ENCODE measurements at regions not wholly inside any gene's neighbourhood (a gene's known extent, or its start where the extent isn't known, plus 50 kb on each side); places are given as distances from the start of the nearest gene placed in this dataset.
"Not testable (repeated sequence)": the region's sequence is repeated elsewhere in the genome, so short reads cannot be mapped to it uniquely, and the experiment has no call there.

DNA sequence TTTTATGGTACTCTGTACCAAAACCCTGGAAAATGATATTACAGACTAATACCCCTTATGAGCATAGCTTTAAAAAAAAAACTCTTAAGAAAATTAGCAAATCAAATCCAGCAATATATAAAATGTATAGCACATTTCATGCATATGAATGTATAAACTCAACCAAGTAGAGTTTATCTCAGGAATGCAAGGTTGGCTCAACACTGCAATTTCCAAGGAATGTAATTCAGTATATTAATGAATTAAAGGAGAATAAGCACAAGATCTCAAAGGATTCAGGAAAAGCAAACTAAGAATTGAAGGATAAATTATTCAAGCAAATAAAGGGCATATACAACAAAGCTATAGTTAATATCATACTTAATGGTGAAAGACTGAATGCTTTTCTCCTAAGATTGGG lies 61.9 kb upstream of the RPL38 start:
- Histone ChIP-seq H3K27ac (ENCODE audit: low read length) (no peak overlapping the region), H3K36me3 (ENCODE audit: control insufficient read depth, insufficient read depth, low read length) (no peaks in the 10 kb centered on the region), H3K4me1 (ENCODE audit: control insufficient read depth, insufficient read depth, low read length) (peaks cover 6% of the 10 kb centered on the region; the same call in 1 of the 2 replicates), H3K9me3 (ENCODE audit: control insufficient read depth, insufficient read depth, low read length) (no peaks in the 10 kb centered on the region), H3K27me3 (ENCODE audit: control insufficient read depth, insufficient read depth, low read length) (no peaks in the 10 kb centered on the region), H3K4me3 (ENCODE audit: low read length) (no peak overlapping the region)
- DNase-seq (ENCODE audit: low read depth, low spot score): no peak

DNA sequence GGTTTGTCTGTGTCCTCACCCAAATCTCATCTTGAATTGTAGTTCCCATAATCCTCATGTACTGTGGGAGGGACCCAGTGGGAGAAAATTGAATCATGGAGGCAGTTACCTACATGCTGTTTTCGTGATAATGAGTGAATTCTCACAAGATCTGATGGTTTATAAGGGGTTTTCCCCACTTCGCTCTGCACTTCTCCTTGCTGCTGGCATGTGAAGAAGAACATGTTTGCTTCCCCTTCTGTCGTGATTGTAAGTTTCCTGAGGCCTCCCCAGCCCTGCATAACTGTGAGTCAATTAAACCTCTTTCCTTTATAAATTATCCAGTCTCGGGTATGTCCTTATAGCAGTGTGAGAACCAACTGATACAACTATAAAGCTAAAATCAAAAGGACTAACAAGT lies 60.2 kb upstream of the RPL38 start:
- H3K27ac ChIP-seq (ENCODE audit: low read length); H3K9me3 ChIP-seq (ENCODE audit: control insufficient read depth, insufficient read depth, low read length); DNase-seq (ENCODE audit: low read depth, low spot score); H3K4me3 ChIP-seq (ENCODE audit: low read length); H3K27me3 ChIP-seq (ENCODE audit: control insufficient read depth, insufficient read depth, low read length); H3K4me1 ChIP-seq (ENCODE audit: control insufficient read depth, insufficient read depth, low read length); H3K36me3 ChIP-seq (ENCODE audit: control insufficient read depth, insufficient read depth, low read length): not testable (repeated sequence)
- no CpG with 5 or more reads among the region's 4 CpGs for WGBS (ENCODE audit: insufficient coverage, insufficient read length)

GRCh38 chr17:74145756-74146155 lies 57.7 kb upstream of the RPL38 start:
- Histone ChIP-seq H3K4me3 (ENCODE audit: low read length) (no peak overlapping the region), H3K27ac (ENCODE audit: low read length) (no peak overlapping the region), H3K9me3 (ENCODE audit: control insufficient read depth, insufficient read depth, low read length) (no peaks in the 10 kb centered on the region), H3K36me3 (ENCODE audit: control insufficient read depth, insufficient read depth, low read length) (no peaks in the 10 kb centered on the region), H3K4me1 (ENCODE audit: control insufficient read depth, insufficient read depth, low read length) (peaks cover 9% of the 10 kb centered on the region; the same call in 1 of the 2 replicates), H3K27me3 (ENCODE audit: control insufficient read depth, insufficient read depth, low read length) (no peaks in the 10 kb centered on the region)
- no CpG with 5 or more reads among the region's 6 CpGs for WGBS (ENCODE audit: insufficient coverage, insufficient read length)
- DNase-seq (ENCODE audit: low read depth, low spot score): no peak

DNA sequence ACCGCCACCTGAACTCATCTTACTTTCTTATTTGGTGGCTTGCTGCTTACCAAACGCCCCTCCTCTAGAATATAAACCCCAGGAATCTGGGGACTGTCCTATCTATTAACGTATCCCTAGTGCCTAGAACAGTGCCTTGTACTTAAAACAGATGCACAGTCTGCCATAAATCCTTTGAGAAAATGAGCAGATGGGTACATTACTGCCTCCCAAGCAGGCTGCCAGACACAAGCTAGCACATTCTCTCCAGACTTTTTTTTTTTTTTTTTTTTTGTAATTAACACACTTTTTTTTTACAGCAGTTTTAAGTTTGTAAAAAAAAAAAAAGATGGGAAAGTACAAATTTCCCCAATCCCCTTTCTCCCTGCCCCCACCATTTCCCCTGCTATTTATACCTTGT lies 57.3 kb upstream of the RPL38 start:
- no peak for DNase-seq (ENCODE audit: low read depth, low spot score)
- Histone ChIP-seq H3K27me3 (ENCODE audit: control insufficient read depth, insufficient read depth, low read length) (no peaks in the 10 kb centered on the region), H3K4me3 (ENCODE audit: low read length) (no peak overlapping the region), H3K36me3 (ENCODE audit: control insufficient read depth, insufficient read depth, low read length) (no peaks in the 10 kb centered on the region), H3K27ac (ENCODE audit: low read length) (no peak overlapping the region), H3K9me3 (ENCODE audit: control insufficient read depth, insufficient read depth, low read length) (no peaks in the 10 kb centered on the region), H3K4me1 (ENCODE audit: control insufficient read depth, insufficient read depth, low read length) (peaks cover 9% of the 10 kb centered on the region; the same call in 1 of the 2 replicates)
- no CpG with 5 or more reads among the region's 3 CpGs for WGBS (ENCODE audit: insufficient coverage, insufficient read length)

- Histone ChIP-seq H3K27me3 (ENCODE audit: control insufficient read depth, insufficient read depth, low read length) (no peaks in the 10 kb centered on the region), H3K27ac (ENCODE audit: low read length) (no peak overlapping the region), H3K36me3 (ENCODE audit: control insufficient read depth, insufficient read depth, low read length) (no peaks in the 10 kb centered on the region), H3K4me3 (ENCODE audit: low read length) (no peak overlapping the region), H3K4me1 (ENCODE audit: control insufficient read depth, insufficient read depth, low read length) (peaks cover 9% of the 10 kb centered on the region; the same call in 1 of the 2 replicates), H3K9me3 (ENCODE audit: control insufficient read depth, insufficient read depth, low read length) (no peaks in the 10 kb centered on the region)
- no CpG with 5 or more reads among the region's 15 CpGs for WGBS (ENCODE audit: insufficient coverage, insufficient read length)
- DNase-seq (ENCODE audit: low read depth, low spot score): no peak
These were observed 56.2 kb upstream of the RPL38 start for GRCh38 chr17:74147056-74147835.

DNA sequence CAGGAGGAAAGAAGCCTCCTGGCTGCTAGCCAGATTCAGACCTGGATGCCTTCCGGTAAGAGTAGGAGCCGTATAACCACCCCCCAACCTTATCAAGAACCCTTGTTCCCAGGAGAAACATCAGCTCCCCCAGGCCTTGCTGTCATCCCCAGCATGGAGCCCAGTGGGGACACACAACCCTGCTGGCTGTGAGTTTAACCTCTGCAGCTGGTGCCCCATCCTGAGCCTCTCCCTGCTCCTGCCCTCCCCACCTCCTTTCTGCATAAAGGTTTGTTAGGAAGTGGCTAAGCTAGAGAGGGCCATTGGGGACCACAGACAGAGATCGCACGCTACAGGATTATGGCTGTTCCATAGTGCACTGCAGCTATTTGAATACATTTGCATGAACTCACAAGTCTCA lies 55.5 kb upstream of the RPL38 start:
- H3K36me3 ChIP-seq (ENCODE audit: control insufficient read depth, insufficient read depth, low read length): no peaks in the 10 kb centered on the region
- no CpG with 5 or more reads among the region's 4 CpGs for WGBS (ENCODE audit: insufficient coverage, insufficient read length)
- no peaks in the 10 kb centered on the region for H3K27me3 ChIP-seq (ENCODE audit: control insufficient read depth, insufficient read depth, low read length)
- H3K9me3 ChIP-seq (ENCODE audit: control insufficient read depth, insufficient read depth, low read length): no peaks in the 10 kb centered on the region
- no peak overlapping the region for H3K4me3 ChIP-seq (ENCODE audit: low read length)
- H3K27ac ChIP-seq (ENCODE audit: low read length): no peak overlapping the region
- peaks cover 9% of the 10 kb centered on the region; the same call in 1 of the 2 replicates for H3K4me1 ChIP-seq (ENCODE audit: control insufficient read depth, insufficient read depth, low read length)
- no peak for DNase-seq (ENCODE audit: low read depth, low spot score)

- Histone ChIP-seq H3K36me3 (ENCODE audit: control insufficient read depth, insufficient read depth, low read length) (no peaks in the 10 kb centered on the region), H3K9me3 (ENCODE audit: control insufficient read depth, insufficient read depth, low read length) (no peaks in the 10 kb centered on the region), H3K27me3 (ENCODE audit: control insufficient read depth, insufficient read depth, low read length) (no peaks in the 10 kb centered on the region), H3K27ac (ENCODE audit: low read length) (no peak overlapping the region), H3K4me3 (ENCODE audit: low read length) (no peak overlapping the region), H3K4me1 (ENCODE audit: control insufficient read depth, insufficient read depth, low read length) (peaks cover 9% of the 10 kb centered on the region; the same call in 1 of the 2 replicates)
- no CpG with 5 or more reads among the region's 4 CpGs for WGBS (ENCODE audit: insufficient coverage, insufficient read length)
- no peak for DNase-seq (ENCODE audit: low read depth, low spot score)
These were observed 55.0 kb upstream of the RPL38 start for GRCh38 chr17:74148446-74148845.

DNA sequence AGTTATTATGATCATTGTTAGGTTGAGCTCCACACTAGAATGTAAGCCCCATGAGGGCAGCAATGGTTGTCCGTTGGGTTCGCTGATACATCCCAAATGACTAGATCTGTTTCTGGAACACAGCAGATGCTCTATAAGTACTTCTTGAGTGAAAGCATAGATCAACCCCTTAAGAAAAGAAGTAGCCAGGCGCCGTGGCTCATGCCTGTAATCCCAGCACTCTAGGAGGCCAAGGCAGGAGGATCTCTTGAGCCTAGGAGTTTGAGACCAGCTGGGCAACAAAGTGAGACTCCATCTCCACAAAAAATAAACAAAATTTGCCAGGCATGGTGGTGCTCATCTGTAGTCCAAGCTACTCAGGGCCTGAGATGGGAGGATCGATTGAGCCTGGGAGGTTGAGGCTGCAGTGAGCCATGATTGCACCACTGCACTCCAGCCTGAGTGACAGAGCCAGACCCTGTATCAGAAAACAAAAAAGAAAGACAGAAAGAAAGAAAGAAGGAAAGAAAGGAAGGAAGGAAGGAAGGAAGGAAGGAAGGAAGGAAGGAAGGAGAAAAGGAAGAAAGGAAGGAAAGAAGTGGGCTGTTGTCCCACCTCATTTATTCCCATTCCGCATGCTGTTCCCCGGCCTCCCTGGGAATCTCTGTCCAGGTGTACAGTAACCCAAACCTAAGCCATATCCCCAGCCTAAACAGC lies 54.4 kb upstream of the RPL38 start:
- Histone ChIP-seq H3K4me1 (ENCODE audit: control insufficient read depth, insufficient read depth, low read length) (peaks cover 9% of the 10 kb centered on the region; the same call in 1 of the 2 replicates), H3K36me3 (ENCODE audit: control insufficient read depth, insufficient read depth, low read length) (no peaks in the 10 kb centered on the region), H3K9me3 (ENCODE audit: control insufficient read depth, insufficient read depth, low read length) (no peaks in the 10 kb centered on the region), H3K27me3 (ENCODE audit: control insufficient read depth, insufficient read depth, low read length) (no peaks in the 10 kb centered on the region), H3K27ac (ENCODE audit: low read length) (no peak overlapping the region), H3K4me3 (ENCODE audit: low read length) (no peak overlapping the region)
- DNase-seq (ENCODE audit: low read depth, low spot score): no peak
- whole genome bisulfite sequencing (ENCODE audit: insufficient coverage, insufficient read length): no CpG with 5 or more reads among the region's 7 CpGs

GRCh38 chr17:74149597-74150427 lies 53.7 kb upstream of the RPL38 start:
- Histone ChIP-seq H3K27me3 (ENCODE audit: control insufficient read depth, insufficient read depth, low read length) (no peaks in the 10 kb centered on the region), H3K9me3 (ENCODE audit: control insufficient read depth, insufficient read depth, low read length) (no peaks in the 10 kb centered on the region), H3K27ac (ENCODE audit: low read length) (no peak overlapping the region), H3K36me3 (ENCODE audit: control insufficient read depth, insufficient read depth, low read length) (no peaks in the 10 kb centered on the region), H3K4me1 (ENCODE audit: control insufficient read depth, insufficient read depth, low read length) (peaks cover 9% of the 10 kb centered on the region; the same call in 1 of the 2 replicates), H3K4me3 (ENCODE audit: low read length) (no peak overlapping the region)
- DNase-seq (ENCODE audit: low read depth, low spot score): no peak
- no CpG with 5 or more reads among the region's 13 CpGs for WGBS (ENCODE audit: insufficient coverage, insufficient read length)

GRCh38 chr17:74150428-74151025 lies 53.0 kb upstream of the RPL38 start:
- Histone ChIP-seq H3K9me3 (ENCODE audit: control insufficient read depth, insufficient read depth, low read length) (no peaks in the 10 kb centered on the region), H3K36me3 (ENCODE audit: control insufficient read depth, insufficient read depth, low read length) (no peaks in the 10 kb centered on the region), H3K4me1 (ENCODE audit: control insufficient read depth, insufficient read depth, low read length) (peaks cover 7% of the 10 kb centered on the region; the same call in 1 of the 2 replicates), H3K27ac (ENCODE audit: low read length) (no peak overlapping the region), H3K27me3 (ENCODE audit: control insufficient read depth, insufficient read depth, low read length) (no peaks in the 10 kb centered on the region), H3K4me3 (ENCODE audit: low read length) (no peak overlapping the region)
- no peak for DNase-seq (ENCODE audit: low read depth, low spot score)
- no CpG with 5 or more reads among the region's 14 CpGs for WGBS (ENCODE audit: insufficient coverage, insufficient read length)

All from iPS DF 6.9 (cell line).